H1 (cell line): ENCODE measurements at regions not wholly inside any gene's neighbourhood (a gene's known extent, or its start where the extent isn't known, plus 50 kb on each side); places are given as distances from the start of the nearest gene placed in this dataset.

Experiments
- CTCF ChIA-PET: fragments of 300-600 bp; sonication (Branson Sonifier 250); formaldehyde crosslinking; loops from one replicate; lab custom pipeline; 2021; ENCODE audit not compliant: partially characterized antibody; lab: Charles Lee
- POLR2A ChIA-PET: fragments of 300-600 bp; sonication (Branson Sonifier 250); formaldehyde crosslinking; loops from one replicate; lab custom pipeline; 2021; ENCODE audit warnings: inconsistent platforms; ENCODE audit not compliant: partially characterized antibody; lab: Charles Lee
- DNase-seq, 2 experiments: peaks; one replicate each; pipeline versions ENCODE4 v3.0.0 to v3.0.0-alpha.2; 2010 to 2022; ENCODE audit warnings: low spot score in 2 of 2, low read depth in 1 of 2, mixed read lengths in 1 of 2
- FAIRE-seq: peaks from 2 replicates; lab custom pipeline; 2011; peaks lifted over from hg19 to GRCh38; lab: Jason Lieb, UNC
- H2AFZ ChIP-seq: 2 replicates; pipeline ENCODE4 v1.8.1; 2012; ENCODE audit warnings: low read length, inconsistent platforms
- H2AK5ac ChIP-seq: 2 replicates; pipeline ENCODE4 v1.6.1; 2013; ENCODE audit warnings: low read depth, low read length
- H2BK120ac ChIP-seq: replicated peaks from 2 replicates; pipeline ENCODE3; 2013; ENCODE audit warnings: low read depth, low read length, inconsistent platforms
- H2BK12ac ChIP-seq: 2 replicates; pipeline ENCODE4 v1.6.1; 2013; ENCODE audit warnings: low read depth, low read length
- H2BK15ac ChIP-seq: 2 replicates; pipeline ENCODE4 v1.6.1; 2013; ENCODE audit warnings: low read length
- H2BK20ac ChIP-seq: 2 replicates; pipeline ENCODE4 v1.6.1; 2013; ENCODE audit warnings: low read length
- H2BK5ac ChIP-seq: 2 replicates; pipeline ENCODE4 v1.6.1; 2013; ENCODE audit warnings: low read depth, low read length
- H3K14ac ChIP-seq: 2 replicates; pipeline ENCODE4 v1.6.1; 2013; ENCODE audit warnings: inconsistent platforms; ENCODE audit not compliant: insufficient read length
- H3K18ac ChIP-seq: 2 replicates; pipeline ENCODE4 v1.6.1; 2013; ENCODE audit warnings: low read length; ENCODE audit errors: extremely low read depth
- H3K23ac ChIP-seq: 2 replicates; pipeline ENCODE4 v1.6.1; 2013; ENCODE audit warnings: inconsistent platforms; ENCODE audit not compliant: insufficient read length
- H3K23me2 ChIP-seq: 2 replicates; pipeline ENCODE4 v1.6.1; 2013; ENCODE audit warnings: low read depth, low read length
- H3K27ac ChIP-seq: 2 replicates; pipeline ENCODE4 v1.6.1; 2011; ENCODE audit warnings: low read depth, low read length, inconsistent platforms
- H3K27me3 ChIP-seq, 4 experiments: replicated peaks in 1 of 4; 1 replicate in 1 of 4; 2 replicates in 3 of 4; pipeline versions ENCODE4 v1.6.1 to v1.8.1; 2011 to 2013; ENCODE audit warnings: low read length in 3 of 4, mild to moderate bottlenecking in 3 of 4, inconsistent platforms in 2 of 4, mixed read lengths in 2 of 4, moderate library complexity in 1 of 4; ENCODE audit not compliant: control insufficient read depth in 3 of 4, insufficient read depth in 3 of 4; ENCODE audit errors: extremely low read depth in 1 of 4
- H3K36me3 ChIP-seq, 4 experiments: 2 replicates each; pipeline versions ENCODE4 v1.6.1 to v1.8.1; 2011 to 2013; ENCODE audit warnings: mild to moderate bottlenecking in 4 of 4, low read length in 3 of 4, moderate library complexity in 2 of 4, control low read depth in 1 of 4, inconsistent platforms in 1 of 4; ENCODE audit not compliant: insufficient read depth in 4 of 4, control insufficient read depth in 2 of 4
- H3K4ac ChIP-seq: replicated peaks from 2 replicates; pipeline ENCODE3; 2013; ENCODE audit warnings: low read length, low read depth, mixed read lengths, inconsistent platforms; ENCODE audit not compliant: insufficient read length
- H3K4me1 ChIP-seq, 4 experiments: replicated peaks in 1 of 4; 1 replicate in 1 of 4; 2 replicates in 3 of 4; pipeline versions ENCODE4 v1.6.1 to v1.8.1; 2011 to 2013; ENCODE audit warnings: low read length in 3 of 4, inconsistent platforms in 2 of 4, mixed read lengths in 1 of 4; ENCODE audit not compliant: insufficient read depth in 4 of 4, control insufficient read depth in 3 of 4
- H3K4me2 ChIP-seq, 2 experiments: 2 replicates each; pipeline versions ENCODE4 v1.6.1 to v1.8.1; 2011 to 2013; ENCODE audit warnings: low read depth in 2 of 2, low read length in 2 of 2, control low read depth in 1 of 2, inconsistent platforms in 1 of 2, mild to moderate bottlenecking in 1 of 2; ENCODE audit not compliant: insufficient read depth in 1 of 2
- H3K4me3 ChIP-seq, 4 experiments: fragments of 200-600, 300-600 bp in 1 of 4; sonication (generic), shearing (Covaris generic), sonication (Bioruptor Twin) in 1 of 4; 2 replicates each; pipeline versions ENCODE4 v1.5.1 to v1.8.1; 2011 to 2016; ENCODE audit warnings: low read length in 4 of 4, low read depth in 3 of 4, control low read depth in 2 of 4, inconsistent platforms in 2 of 4, mild to moderate bottlenecking in 2 of 4, mixed read lengths in 1 of 4, moderate library complexity in 1 of 4; ENCODE audit not compliant: insufficient read depth in 2 of 4; ENCODE audit errors: extremely low read depth in 1 of 4
- H3K56ac ChIP-seq: replicated peaks from 2 replicates; pipeline ENCODE3; 2013; ENCODE audit warnings: low read depth, mild to moderate bottlenecking, mixed read lengths, low read length, inconsistent platforms; ENCODE audit not compliant: insufficient read length
- H3K79me1 ChIP-seq: 2 replicates; pipeline ENCODE4 v1.6.1; 2013; ENCODE audit warnings: low read depth, low read length, control low read depth
- H3K79me2 ChIP-seq, 2 experiments: 2 replicates each; pipeline versions ENCODE4 v1.6.1 to v1.8.1; 2012 to 2013; ENCODE audit warnings: low read length in 2 of 2, mild to moderate bottlenecking in 2 of 2, inconsistent platforms in 1 of 2; ENCODE audit not compliant: insufficient read depth in 2 of 2, control insufficient read depth in 1 of 2
- H3K9ac ChIP-seq, 4 experiments: replicated peaks in 1 of 4; 1 replicate in 1 of 4; 2 replicates in 3 of 4; pipeline versions ENCODE4 v1.6.1 to v1.8.1; 2011 to 2013; ENCODE audit warnings: low read depth in 3 of 4, low read length in 3 of 4, control low read depth in 2 of 4, mild to moderate bottlenecking in 2 of 4, moderate library complexity in 2 of 4, inconsistent platforms in 1 of 4; ENCODE audit errors: extremely low read depth in 1 of 4
- H3K9me3 ChIP-seq, 2 experiments: 2 replicates each; pipeline versions ENCODE4 v1.6.1 to v1.8.1; 2012 to 2013; ENCODE audit warnings: mild to moderate bottlenecking in 2 of 2, moderate library complexity in 2 of 2, control low read depth in 1 of 2, inconsistent platforms in 1 of 2, low read depth in 1 of 2, low read length in 1 of 2, mixed read lengths in 1 of 2; ENCODE audit not compliant: insufficient read depth in 2 of 2
- H4K20me1 ChIP-seq, 2 experiments: replicated peaks in 1 of 2; 2 replicates each; pipeline versions ENCODE3 to v1.8.1; 2011 to 2013; ENCODE audit warnings: inconsistent platforms in 2 of 2, low read length in 2 of 2, mild to moderate bottlenecking in 1 of 2; ENCODE audit not compliant: insufficient read depth in 2 of 2, control insufficient read depth in 1 of 2
- H4K5ac ChIP-seq: 2 replicates; pipeline ENCODE4 v1.6.1; 2013; ENCODE audit warnings: low read length, low read depth, mixed read lengths, inconsistent platforms; ENCODE audit not compliant: insufficient read length
- H4K8ac ChIP-seq: 2 replicates; pipeline ENCODE4 v1.8.0; 2013; ENCODE audit warnings: mild to moderate bottlenecking, moderate library complexity, low read length, inconsistent platforms; ENCODE audit not compliant: insufficient read depth; ENCODE audit errors: extremely low read depth
- H4K91ac ChIP-seq: replicated peaks from 2 replicates; pipeline ENCODE3; 2013; ENCODE audit warnings: low read length, mixed read lengths, inconsistent platforms; ENCODE audit not compliant: insufficient read length
- CHD1 ChIP-seq: IDR thresholded peaks from 2 replicates; pipeline ENCODE4 v1.6.1; 2012; ENCODE audit warnings: low read depth, low read length, improper control_type of control experiment
- HDAC6 ChIP-seq: IDR thresholded peaks from one replicate; pipeline ENCODE4 v1.7.1; 2012; ENCODE audit warnings: low read depth, mild to moderate bottlenecking, inconsistent platforms, low read length, moderate library complexity
- PHF8 ChIP-seq: fragments of 200-600 bp; sonication (generic); conservative IDR thresholded peaks from 2 replicates; pipeline ENCODE4 v1.7.1; 2012; ENCODE audit warnings: low read depth, mild to moderate bottlenecking, inconsistent platforms, low read length, moderate library complexity
- whole genome bisulfite sequencing, 2 experiments: shearing (Covaris generic) in 1 of 2; methylation state at CpG; one replicate each; pipeline versions ENCODE4 v1.1.6 to v1.1.7; 2013 to 2015; ENCODE audit warnings: low lambda C conversion rate in 2 of 2, mixed read lengths in 2 of 2, inconsistent platforms in 1 of 2, low coverage in 1 of 2, missing lambda C conversion rate in 1 of 2; ENCODE audit not compliant: insufficient replicate concordance in 2 of 2, insufficient coverage in 1 of 2, insufficient read length in 1 of 2; ENCODE audit errors: extremely low coverage in 1 of 2, missing lambda C conversion rate in 1 of 2; 5-methylcytosine and 5-hydroxymethylcytosine counted together

DNA sequence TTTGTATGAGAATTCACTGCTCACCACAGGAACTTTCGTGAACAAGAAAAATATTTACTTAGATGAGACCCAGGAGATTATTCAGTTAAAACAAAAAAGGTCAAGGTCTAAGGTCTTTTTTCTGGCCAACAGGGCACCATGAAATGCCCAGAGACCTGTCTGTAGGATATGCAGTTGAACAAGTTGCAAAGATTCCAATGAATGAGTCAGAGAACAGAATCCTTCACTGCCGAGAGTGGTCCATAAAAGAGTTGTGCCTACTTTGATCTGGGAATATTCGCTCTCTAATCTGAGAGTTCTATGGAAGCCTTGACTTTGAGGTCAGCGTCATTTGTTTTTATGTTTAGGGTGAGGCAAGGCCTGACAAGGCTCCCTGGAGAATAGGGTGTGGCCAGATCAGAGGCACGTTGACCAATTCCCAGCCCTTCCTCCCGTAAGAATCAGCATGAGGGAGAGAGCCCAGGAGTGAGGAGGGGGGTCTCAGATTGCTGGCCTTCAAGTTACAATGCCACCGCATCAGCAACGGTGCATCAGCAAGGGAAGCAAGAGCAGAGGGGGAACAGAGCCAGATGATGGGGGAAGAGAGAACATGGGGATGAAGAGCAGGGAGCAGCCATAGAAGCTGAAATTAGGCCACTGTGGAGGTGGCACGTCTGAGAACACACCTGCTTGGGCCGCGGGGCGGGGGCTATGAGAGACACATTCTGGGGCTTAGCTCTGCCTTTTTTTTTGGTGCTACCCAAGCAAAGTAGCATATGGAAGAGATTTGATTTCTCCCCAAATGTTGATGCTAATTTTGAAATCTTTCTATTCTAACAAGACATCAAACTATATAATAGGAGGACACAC is 206.4 kb upstream of the RAB4A start:
- no peaks in the 10 kb centered on the region; a peak in 1 of 7 replicates for H3K27me3 ChIP-seq
- DNase-seq (no peak), FAIRE-seq (no peak)
- H4K8ac ChIP-seq: no peak overlapping the region
- H2BK120ac ChIP-seq: no peak overlapping the region
- H3K9ac ChIP-seq: no peak overlapping the region
- H3K36me3 ChIP-seq: no peaks in the 10 kb centered on the region
- H3K18ac ChIP-seq: no peak overlapping the region
- H2BK20ac ChIP-seq: no peak overlapping the region
- no peaks in the 10 kb centered on the region for H3K79me1 ChIP-seq
- no peak overlapping the region for H3K4me3 ChIP-seq
- no peak overlapping the region for H3K56ac ChIP-seq
- H3K9me3 ChIP-seq: no peaks in the 10 kb centered on the region
- no peak overlapping the region for H2BK5ac ChIP-seq
- H3K4ac ChIP-seq: no peak overlapping the region
- no peaks in the 10 kb centered on the region for H3K79me2 ChIP-seq
- peaks cover 3% of the 10 kb centered on the region; the same call in 1 of the 2 replicates for H3K23me2 ChIP-seq
- POLR2A ChIA-PET: no interaction called here
- no peak overlapping the region for H3K4me2 ChIP-seq
- no peak overlapping the region for H2AFZ ChIP-seq
- H3K4me1 ChIP-seq: peaks cover 0 to 6% (median 2%) of the 10 kb centered on the region in 4 experiments; a peak in 2 of 7 replicates
- no peak overlapping the region for H2BK15ac ChIP-seq
- H2BK12ac ChIP-seq: no peak overlapping the region; the same call in 1 of the 2 replicates
- no peak overlapping the region for H3K27ac ChIP-seq
- H3K14ac ChIP-seq: no peak overlapping the region
- no peak overlapping the region for H4K5ac ChIP-seq
- no peaks in the 10 kb centered on the region for H4K20me1 ChIP-seq
- no peak overlapping the region for H2AK5ac ChIP-seq
- no peak overlapping the region for H3K23ac ChIP-seq
- TF ChIP-seq HDAC6 (no peak), PHF8 (no peak), CHD1 (no peak)
- TF ChIP-seq, all 59 proteins: peak for 0
- H4K91ac ChIP-seq: no peak overlapping the region
- CTCF ChIA-PET: interaction anchor here (0.7 kb wide), 1 partner anchor 127 kb away, joined by 3 read pairs; no protein-coding TSS in a partner anchor
- WGBS, 2 experiments: 81% methylated on average over 11 of the region's 12 CpGs; no CpG with 5 or more reads in 1 of the 2 experiments
